Aorta (tissue), 5 donors: ENCODE measurements at regions not wholly inside any gene's neighbourhood (a gene's known extent, or its start where the extent isn't known, plus 50 kb on each side); places are given as distances from the start of the nearest gene placed in this dataset.

ENCODE experiments used
- ATAC-seq: fragments of 200-7000 bp; cut with Tn5 transposase; one replicate; pipeline ENCODE4 v1.9.1; 2022; ENCODE audit warnings: moderate library complexity; ENCODE audit not compliant: low FRiP score
- DNase-seq, 2 donors: peaks; one replicate each; pipeline ENCODE4 v3.0.0-alpha.2; 2020
- H3K27ac ChIP-seq, 2 donors: one replicate each; pipeline ENCODE4 v1.5.1; 2013; ENCODE audit warnings: low read length in 2 of 2, mild to moderate bottlenecking in 2 of 2, moderate library complexity in 2 of 2, control low read depth in 1 of 2, inconsistent platforms in 1 of 2, low read depth in 1 of 2
- H3K27me3 ChIP-seq, 2 donors: one replicate each; pipeline ENCODE4 v1.6.1; 2013; ENCODE audit warnings: control low read depth in 1 of 2, low read length in 1 of 2, mild to moderate bottlenecking in 1 of 2, moderate library complexity in 1 of 2; ENCODE audit not compliant: insufficient read depth in 2 of 2, control insufficient read depth in 1 of 2
- H3K36me3 ChIP-seq, 2 donors: one replicate each; pipeline ENCODE4 v1.6.1; 2013; ENCODE audit warnings: control low read depth in 1 of 2, low read length in 1 of 2, mild to moderate bottlenecking in 1 of 2; ENCODE audit not compliant: insufficient read depth in 2 of 2, control insufficient read depth in 1 of 2
- H3K4me1 ChIP-seq, 2 donors: one replicate each; pipeline ENCODE4 v1.6.1; 2013; ENCODE audit warnings: low read length in 2 of 2, control low read depth in 1 of 2, mild to moderate bottlenecking in 1 of 2, moderate library complexity in 1 of 2; ENCODE audit not compliant: insufficient read depth in 2 of 2, control insufficient read depth in 1 of 2
- H3K4me3 ChIP-seq, 2 donors: one replicate each; pipeline ENCODE4 v1.5.1; 2013; ENCODE audit warnings: low read length in 2 of 2, control low read depth in 1 of 2, mild to moderate bottlenecking in 1 of 2
- H3K9me3 ChIP-seq: one replicate; pipeline ENCODE4 v1.6.1; 2013; ENCODE audit warnings: mild to moderate bottlenecking, low read length; ENCODE audit not compliant: control insufficient read depth
- WGBS, 2 donors: extraction: QIAGEN DNeasy Blood & Tissue Kit; methylation state at CpG; one replicate each; pipeline ENCODE4 v1.1.7; 2013; 5-methylcytosine and 5-hydroxymethylcytosine counted together
- intact Hi-C, 2 donors: fragments of 100-400 bp; cut with DNase I; formaldehyde crosslinking; loops; one replicate each; pipeline versions ENCODE4 v1.14.2 to v1.15.0; 2022
- donor health status: healthy with polysubstance abuse.
- donor health status: Bipolar disorder and iron deficiency.
- donor health status: DM: no; HTN: no; CAD: no.
- donor health status: DM: no; HTN: no; CAD: no.
- donor health status: DM: yes; HTN: yes; CAD: no.

DNA sequence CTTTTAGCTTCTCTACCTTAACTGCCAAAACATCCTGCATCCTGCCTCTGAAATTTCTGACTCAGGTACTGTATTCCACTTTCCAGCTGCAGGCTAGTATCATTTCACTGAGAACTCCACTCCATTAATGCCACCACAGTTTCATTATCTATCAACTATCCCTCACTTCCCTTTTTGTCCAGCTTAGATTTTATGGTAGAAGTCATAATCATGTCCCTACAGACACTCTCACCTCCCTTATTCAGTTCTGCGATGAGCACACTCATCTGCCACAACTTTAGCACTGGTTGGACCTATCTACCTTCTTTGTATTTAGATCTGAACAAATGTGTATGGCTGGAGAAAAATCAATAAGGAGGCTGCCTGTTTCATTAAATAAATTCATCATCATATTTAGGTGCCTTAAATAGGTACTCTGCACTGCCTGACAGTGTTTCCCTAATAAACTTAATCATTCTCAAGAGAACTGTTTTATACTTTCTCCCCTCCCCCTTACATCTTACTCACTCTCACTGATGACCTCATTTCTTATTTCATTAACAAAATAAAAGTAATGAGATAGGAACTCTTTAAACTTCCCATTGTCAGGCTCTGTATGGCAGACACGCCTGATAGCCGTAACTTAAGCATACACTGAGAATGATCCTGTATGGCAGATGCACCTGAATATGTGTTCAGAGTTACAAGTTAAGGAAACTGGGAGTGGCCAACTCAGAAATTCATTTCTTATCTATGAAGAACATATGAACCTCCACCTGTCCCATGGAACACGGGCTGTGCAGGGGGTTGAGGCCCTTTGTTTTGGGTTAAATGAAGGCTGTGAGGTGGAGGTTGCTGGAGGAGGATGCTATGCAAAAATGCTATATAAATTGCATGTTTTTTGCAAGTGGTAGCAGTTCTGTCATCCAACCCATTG lies 95.3 kb upstream of the MAN1A1 start:
- Histone ChIP-seq H3K36me3 (no peaks in the 10 kb centered on the region), H3K27me3 (no peaks in the 10 kb centered on the region), H3K27ac (no peak overlapping the region), H3K4me3 (no peak overlapping the region), H3K4me1 (peaks cover 3 to 4% of the 10 kb centered on the region in 2 donors), H3K9me3 (no peaks in the 10 kb centered on the region)
- intact Hi-C loops = no loop called here
- ATAC-seq (no peak), DNase-seq (no peak)
- WGBS, 2 donors = 71 to 92% methylated on average over 4 of the region's 4 CpGs

DNA sequence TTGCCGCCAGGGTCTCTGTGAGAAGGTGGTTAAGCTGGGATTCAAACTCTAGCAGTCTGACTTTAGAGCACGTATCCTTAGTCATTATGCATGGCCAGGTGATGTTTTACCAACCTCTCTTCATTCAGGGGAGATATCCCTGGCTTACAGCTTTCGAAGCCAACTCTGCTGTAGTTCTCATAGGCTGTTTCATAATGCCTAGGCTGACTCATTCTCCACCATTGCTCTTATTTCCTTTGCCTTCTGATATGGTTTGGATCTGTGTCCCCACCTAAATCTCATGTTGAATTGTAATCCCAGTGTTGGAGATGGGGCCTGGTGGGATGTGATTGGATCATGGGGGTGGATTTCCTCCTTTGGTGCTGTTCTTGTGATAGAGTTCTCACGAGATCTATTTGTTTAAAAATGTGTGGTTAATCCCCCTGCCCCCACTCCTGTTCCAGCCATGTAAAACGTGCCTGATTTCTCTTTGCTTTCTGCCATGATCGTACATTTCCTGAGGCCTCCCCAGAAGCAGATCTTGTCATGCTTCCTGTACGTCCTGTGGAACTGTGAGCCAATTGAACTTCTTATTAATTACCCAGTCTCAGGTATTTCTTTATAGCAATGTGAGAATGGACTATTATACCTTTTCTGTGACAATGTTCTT lies 94.6 kb upstream of the MAN1A1 start:
- 77 to 84% methylated on average over 7 of the region's 7 CpGs for WGBS, 2 donors
- Histone ChIP-seq H3K27me3 (no peaks in the 10 kb centered on the region), H3K27ac (no peak overlapping the region), H3K36me3 (no peaks in the 10 kb centered on the region), H3K9me3 (no peaks in the 10 kb centered on the region), H3K4me3 (no peak overlapping the region), H3K4me1 (peaks cover 3 to 4% of the 10 kb centered on the region in 2 donors)
- DNase-seq (no peak), ATAC-seq (no peak)
- intact Hi-C loops = no loop called here

DNA sequence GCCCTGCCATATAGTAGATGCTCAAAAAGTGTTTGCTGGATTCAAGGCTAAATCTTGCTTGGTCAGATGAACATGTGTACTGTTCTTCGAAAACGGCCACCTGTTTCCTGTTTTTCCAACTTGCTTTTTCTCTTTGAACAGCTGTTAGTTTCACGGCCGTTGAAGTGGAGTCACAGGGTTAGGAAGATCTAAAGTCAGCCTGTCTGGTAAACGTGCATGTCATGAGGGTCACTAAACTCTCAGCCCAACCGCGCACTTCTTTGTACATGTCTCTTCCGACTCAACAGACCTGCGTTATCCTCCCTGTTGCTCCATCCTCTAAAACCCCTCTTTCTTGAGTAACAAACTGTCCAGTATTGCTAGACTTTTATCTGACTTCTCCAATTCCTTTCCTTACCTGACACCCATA lies 93.2 kb upstream of the MAN1A1 start:
- H3K27ac ChIP-seq = no peak overlapping the region
- no peaks in the 10 kb centered on the region for H3K36me3 ChIP-seq
- WGBS, 2 donors = 47 to 60% methylated on average over 9 of the region's 9 CpGs
- no peaks in the 10 kb centered on the region for H3K9me3 ChIP-seq
- ATAC-seq (peak; percentile 37), DNase-seq (peak in 1 of 2 donors; percentile 55)
- no peaks in the 10 kb centered on the region for H3K27me3 ChIP-seq
- H3K4me1 ChIP-seq = peaks cover 3% of the 10 kb centered on the region in 2 donors
- intact Hi-C loops = no loop called here
- H3K4me3 ChIP-seq = no peak overlapping the region

DNA sequence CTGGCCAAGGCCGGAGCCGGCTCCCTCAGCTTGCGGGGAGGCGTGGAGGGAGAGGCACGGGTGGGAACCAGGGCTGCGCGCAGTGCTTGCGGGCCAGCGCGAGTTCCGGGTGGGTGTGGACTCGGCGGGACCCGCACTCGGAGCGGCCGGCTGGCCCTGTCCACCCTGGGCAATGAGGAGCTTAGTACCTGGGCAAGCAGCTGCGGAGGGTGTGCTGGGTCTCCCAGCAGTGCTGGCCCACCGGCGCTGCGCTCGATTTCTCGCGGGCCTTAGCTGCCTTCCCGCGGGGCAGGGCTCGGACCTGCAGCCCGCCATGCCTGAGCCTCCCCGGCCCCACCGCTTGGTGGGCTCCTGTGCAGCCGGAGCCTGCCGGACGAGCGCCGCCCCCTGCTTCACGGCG lies 91.4 kb upstream of the MAN1A1 start:
- Histone ChIP-seq H3K4me3 (no peak overlapping the region), H3K9me3 (no peaks in the 10 kb centered on the region), H3K36me3 (no peaks in the 10 kb centered on the region), H3K27ac (no peak overlapping the region), H3K27me3 (no peaks in the 10 kb centered on the region), H3K4me1 (peaks cover 0 to 2% of the 10 kb centered on the region in 2 donors)
- ATAC-seq (no peak), DNase-seq (no peak)
- WGBS, 2 donors = 97 to 98% methylated on average over 25 to 37 of the region's 37 CpGs
- intact Hi-C loops = no loop called here

DNA sequence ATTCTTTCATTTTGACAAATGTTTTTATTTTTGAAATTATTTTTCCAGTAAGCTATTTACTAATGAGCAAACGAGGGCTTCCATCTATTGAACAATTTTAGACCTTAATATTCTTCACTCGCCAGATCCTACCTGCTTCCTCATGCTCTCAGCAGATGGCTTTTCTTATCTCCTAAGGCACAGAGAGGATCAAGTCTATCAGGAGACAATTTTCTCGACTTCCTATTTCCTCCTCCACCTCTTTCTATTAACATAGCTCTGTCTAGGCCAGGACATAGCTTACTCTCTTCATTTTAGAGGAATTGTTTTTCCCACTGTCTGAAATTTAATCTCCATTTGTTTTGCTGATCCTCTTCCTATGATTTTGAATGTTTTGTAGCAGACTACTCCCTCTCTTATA lies 87.0 kb upstream of the MAN1A1 start:
- Histone ChIP-seq H3K27me3 (no peaks in the 10 kb centered on the region), H3K27ac (no peak overlapping the region), H3K4me1 (no peaks in the 10 kb centered on the region), H3K9me3 (no peaks in the 10 kb centered on the region), H3K36me3 (no peaks in the 10 kb centered on the region), H3K4me3 (no peak overlapping the region)
- DNase-seq = no peak
- intact Hi-C loops = no loop called here
- 81 to 87% methylated on average over 3 of the region's 3 CpGs for WGBS, 2 donors
- no peak for ATAC-seq

DNA sequence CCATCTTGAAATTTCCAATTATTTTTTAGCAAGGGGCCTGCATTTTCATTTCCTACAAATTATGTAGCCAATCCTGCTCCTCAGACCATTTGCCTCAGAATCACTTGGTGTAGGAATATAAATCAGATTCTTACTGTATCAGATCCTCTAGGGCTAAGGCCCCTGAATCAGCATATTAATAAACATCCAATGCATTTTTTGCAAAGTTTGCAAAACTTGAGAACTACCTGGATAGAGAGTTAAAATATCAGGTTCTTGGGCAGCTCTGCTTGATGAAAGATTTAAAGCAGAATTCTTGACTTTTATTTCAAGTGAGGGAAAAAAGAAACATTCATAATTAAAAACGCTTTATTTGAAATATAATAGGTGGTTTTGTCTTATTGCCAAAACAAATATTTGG lies 82.2 kb upstream of the MAN1A1 start:
- intact Hi-C loops = no loop called here
- Histone ChIP-seq H3K27me3 (no peaks in the 10 kb centered on the region), H3K27ac (no peak overlapping the region), H3K9me3 (no peaks in the 10 kb centered on the region), H3K4me1 (no peaks in the 10 kb centered on the region), H3K36me3 (no peaks in the 10 kb centered on the region), H3K4me3 (no peak overlapping the region)
- 66 to 72% methylated on average over 1 of the region's 1 CpG for WGBS, 2 donors
- DNase-seq = no peak
- ATAC-seq = no peak

DNA sequence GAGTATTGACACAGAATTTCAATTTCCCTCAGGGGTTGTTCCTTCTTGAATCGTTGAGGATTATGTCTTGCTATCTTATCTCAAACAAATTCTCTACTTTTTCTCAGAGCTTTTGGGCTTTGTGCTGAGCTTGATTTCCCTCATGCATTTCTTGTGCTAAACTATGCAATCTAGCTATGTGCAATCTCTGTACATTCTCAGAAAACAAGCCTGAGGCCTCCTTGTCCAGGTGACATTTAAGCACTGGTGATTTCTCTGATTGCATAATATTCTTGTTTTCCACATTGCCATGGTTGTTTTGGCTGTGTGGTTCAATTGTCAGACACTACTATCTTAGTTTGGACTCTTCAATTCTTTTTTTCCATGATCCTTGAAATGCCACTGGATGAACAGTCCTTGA lies 81.2 kb upstream of the MAN1A1 start:
- intact Hi-C loops = no loop called here
- H3K9me3 ChIP-seq = peaks cover 2% of the 10 kb centered on the region
- no peaks in the 10 kb centered on the region for H3K27me3 ChIP-seq
- DNase-seq (no peak), ATAC-seq (no peak)
- H3K36me3 ChIP-seq = no peaks in the 10 kb centered on the region
- no peak overlapping the region for H3K4me3 ChIP-seq
- H3K27ac ChIP-seq = no peak overlapping the region
- WGBS, 2 donors = 53 to 56% methylated on average over 1 of the region's 1 CpG
- no peaks in the 10 kb centered on the region for H3K4me1 ChIP-seq

DNA sequence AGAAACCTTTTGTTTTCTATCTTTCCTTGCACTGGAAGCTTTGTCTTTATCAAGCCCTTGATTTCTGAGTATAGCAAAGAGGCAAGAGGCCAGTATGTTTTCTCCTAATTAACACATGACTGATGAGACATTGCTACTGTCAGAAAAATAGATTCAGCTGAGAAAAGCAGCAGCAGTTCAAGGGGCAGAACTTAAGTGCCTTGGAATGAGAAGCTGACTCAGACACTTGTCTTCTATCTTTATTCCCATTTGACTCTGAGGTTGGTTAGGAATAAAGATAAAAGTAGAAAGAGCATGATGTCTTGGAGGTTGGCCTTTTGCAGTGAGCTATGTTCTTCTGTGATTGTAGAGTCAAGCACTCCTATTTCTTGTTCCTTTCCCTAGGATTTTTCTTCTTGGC lies 79.1 kb upstream of the MAN1A1 start:
- intact Hi-C loops = no loop called here
- Histone ChIP-seq H3K9me3 (peaks cover 2% of the 10 kb centered on the region), H3K4me3 (no peak overlapping the region), H3K27ac (no peak overlapping the region), H3K4me1 (no peaks in the 10 kb centered on the region), H3K27me3 (no peaks in the 10 kb centered on the region), H3K36me3 (no peaks in the 10 kb centered on the region)
- no peak for DNase-seq
- no peak for ATAC-seq

DNA sequence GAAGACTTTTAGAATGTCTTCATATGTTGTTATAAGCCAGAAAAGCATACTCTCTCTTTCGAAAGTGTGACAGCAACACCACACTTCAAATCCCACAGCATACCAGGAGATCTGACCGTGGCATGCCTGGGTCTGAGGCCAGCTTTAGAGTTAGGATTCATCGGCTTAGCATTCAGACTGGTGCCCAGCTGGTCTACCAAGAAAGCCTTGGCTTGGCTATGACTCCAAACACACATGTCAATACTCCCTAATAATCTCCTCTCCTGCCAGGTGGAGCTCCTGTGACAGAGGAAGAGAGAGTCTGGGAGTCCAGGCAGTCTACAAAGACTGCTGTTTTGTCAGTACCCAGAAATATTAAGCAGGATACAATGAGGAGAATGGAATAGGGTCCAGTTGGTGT lies 77.1 kb upstream of the MAN1A1 start:
- Histone ChIP-seq H3K4me1 (no peaks in the 10 kb centered on the region), H3K9me3 (peaks cover 2% of the 10 kb centered on the region), H3K36me3 (no peaks in the 10 kb centered on the region), H3K27ac (no peak overlapping the region), H3K4me3 (no peak overlapping the region), H3K27me3 (no peaks in the 10 kb centered on the region)
- no peak for DNase-seq
- no peak for ATAC-seq
- intact Hi-C loops = no loop called here
- 72 to 85% methylated on average over 3 of the region's 3 CpGs for WGBS, 2 donors
